ENCODE measurements at regions not wholly inside any gene's neighbourhood (a gene's known extent, or its start where the extent isn't known, plus 50 kb on each side); places are given as distances from the start of the nearest gene placed in this dataset.

GRCh38 chr17:77851921-77852320 is 106.6 kb upstream of the TNRC6C start:
- no peak for DNase-seq (ENCODE audit: low read depth in 2 of 2)

- DNase-seq (ENCODE audit: low read depth in 2 of 2) = no peak
Measured at GRCh38 chr17:77852731-77853130, 105.8 kb upstream of the TNRC6C start.

- DNase-seq (ENCODE audit: low read depth in 2 of 2) = no peak
Measured at GRCh38 chr17:77853191-77853977, 105.1 kb upstream of the TNRC6C start.

- DNase-seq (ENCODE audit: low read depth in 2 of 2) = no peak
Measured at GRCh38 chr17:77854083-77854758, 104.3 kb upstream of the TNRC6C start.

GRCh38 chr17:77854759-77855745 is 103.5 kb upstream of the TNRC6C start:
- DNase-seq (ENCODE audit: low read depth in 2 of 2) = no peak

GRCh38 chr17:77856551-77857305 is 101.8 kb upstream of the TNRC6C start:
- DNase-seq (ENCODE audit: low read depth in 2 of 2) = no peak

- DNase-seq (ENCODE audit: low read depth in 2 of 2) = no peak
Measured at GRCh38 chr17:77857306-77857555, 101.3 kb upstream of the TNRC6C start.

GRCh38 chr17:77857613-77858012 is 100.9 kb upstream of the TNRC6C start:
- DNase-seq (ENCODE audit: low read depth in 2 of 2) = peak in 1 of 2 donors; percentile 35

- no peak for DNase-seq (ENCODE audit: low read depth in 2 of 2)
Measured at GRCh38 chr17:77858291-77859034, 100.0 kb upstream of the TNRC6C start.

- DNase-seq (ENCODE audit: low read depth in 2 of 2) = no peak
Measured at GRCh38 chr17:77859035-77859810, 99.3 kb upstream of the TNRC6C start.

GRCh38 chr17:77861133-77861695 is 97.3 kb upstream of the TNRC6C start:
- DNase-seq (ENCODE audit: low read depth in 2 of 2) = no peak

GRCh38 chr17:77861981-77862645 is 96.4 kb upstream of the TNRC6C start:
- DNase-seq (ENCODE audit: low read depth in 2 of 2) = no peak

- no peak for DNase-seq (ENCODE audit: low read depth in 2 of 2)
Measured at GRCh38 chr17:77862890-77863813, 95.4 kb upstream of the TNRC6C start.

GRCh38 chr17:77863814-77864161 is 94.7 kb upstream of the TNRC6C start:
- DNase-seq (ENCODE audit: low read depth in 2 of 2) = no peak

GRCh38 chr17:77864234-77865111 is 94.0 kb upstream of the TNRC6C start:
- no peak for DNase-seq (ENCODE audit: low read depth in 2 of 2)

GRCh38 chr17:77865112-77865611 is 93.3 kb upstream of the TNRC6C start:
- no peak for DNase-seq (ENCODE audit: low read depth in 2 of 2)

GRCh38 chr17:77865716-77866115 is 92.8 kb upstream of the TNRC6C start:
- no peak for DNase-seq (ENCODE audit: low read depth in 2 of 2)

Measured in stimulated activated CD8-positive, alpha-beta memory T cell treated with anti-CD3 and anti-CD28 coated beads, Interleukin-15, amount 100 ng/mL, for 4 hours (primary cell).